HUDEP-2 (cell line): ENCODE measurements at regions not wholly inside any gene's neighbourhood (a gene's known extent, or its start where the extent isn't known, plus 50 kb on each side); places are given as distances from the start of the nearest gene placed in this dataset.
"Not testable (repeated sequence)": the region's sequence is repeated elsewhere in the genome, so short reads cannot be mapped to it uniquely, and the experiment has no call there.

Source experiments
- DNase-seq, 76 experiments: peaks; one replicate each; lab custom pipeline; 2025; ENCODE audit not compliant: unreplicated experiment in 76 of 76; lab: John Stamatoyannopoulos, UW

GRCh38 chr6:51289041-51289440 is 470.4 kb downstream of the TFAP2B start:
- no peak for DNase-seq

- DNase-seq: no peak
These were observed 474.0 kb downstream of the TFAP2B start for GRCh38 chr6:51292659-51293058.

GRCh38 chr6:51299621-51300380 is 481.1 kb downstream of the TFAP2B start:
- DNase-seq: no peak

GRCh38 chr6:51300510-51300909 is 481.8 kb downstream of the TFAP2B start:
- DNase-seq: no peak

GRCh38 chr6:51301962-51302361 is 483.3 kb downstream of the TFAP2B start:
- no peak for DNase-seq

- no peak for DNase-seq
These were observed 483.8 kb downstream of the TFAP2B start for GRCh38 chr6:51302431-51302830.

- no peak for DNase-seq
These were observed 484.7 kb downstream of the TFAP2B start for GRCh38 chr6:51303338-51303737.

GRCh38 chr6:51314965-51315364 is 496.3 kb downstream of the TFAP2B start:
- no peak for DNase-seq

GRCh38 chr6:51318674-51319073 is 500.0 kb downstream of the TFAP2B start:
- no peak for DNase-seq

- DNase-seq: not testable (repeated sequence)
These were observed 502.8 kb downstream of the TFAP2B start for GRCh38 chr6:51321477-51321876.

- DNase-seq: no peak
These were observed 503.8 kb downstream of the TFAP2B start for GRCh38 chr6:51322505-51322904.

GRCh38 chr6:51323056-51323455 is 504.4 kb downstream of the TFAP2B start:
- DNase-seq: no peak

GRCh38 chr6:51330971-51331370 is 512.3 kb downstream of the TFAP2B start:
- no peak for DNase-seq

- DNase-seq: no peak
These were observed 516.9 kb downstream of the TFAP2B start for GRCh38 chr6:51335543-51335942.

- DNase-seq: no peak
These were observed 517.5 kb downstream of the TFAP2B start for GRCh38 chr6:51336185-51336584.

GRCh38 chr6:51337277-51337676 is 518.6 kb downstream of the TFAP2B start:
- no peak for DNase-seq

- DNase-seq: no peak
These were observed 520.4 kb downstream of the TFAP2B start for GRCh38 chr6:51339108-51339507.

- DNase-seq: no peak
These were observed 521.1 kb downstream of the TFAP2B start for GRCh38 chr6:51339728-51340127.

GRCh38 chr6:51342393-51342792 is 523.7 kb downstream of the TFAP2B start:
- no peak for DNase-seq

GRCh38 chr6:51349857-51350256 is 531.2 kb downstream of the TFAP2B start:
- DNase-seq: no peak

- peak in 1 of 76 experiments; percentile 9 for DNase-seq
These were observed 531.7 kb downstream of the TFAP2B start for GRCh38 chr6:51350308-51350904.

- no peak for DNase-seq
These were observed 533.9 kb downstream of the TFAP2B start for GRCh38 chr6:51352506-51353029.
